HK-2 (cell line): ENCODE measurements at regions not wholly inside any gene's neighbourhood (a gene's known extent, or its start where the extent isn't known, plus 50 kb on each side); places are given as distances from the start of the nearest gene placed in this dataset.
"Not testable (repeated sequence)": the region's sequence is repeated elsewhere in the genome, so short reads cannot be mapped to it uniquely, and the experiment has no call there.

Source experiments
- DNase-seq: peaks from one replicate; pipeline ENCODE4 v3.0.0-alpha.2; 2018; ENCODE audit not compliant: unreplicated experiment

DNA sequence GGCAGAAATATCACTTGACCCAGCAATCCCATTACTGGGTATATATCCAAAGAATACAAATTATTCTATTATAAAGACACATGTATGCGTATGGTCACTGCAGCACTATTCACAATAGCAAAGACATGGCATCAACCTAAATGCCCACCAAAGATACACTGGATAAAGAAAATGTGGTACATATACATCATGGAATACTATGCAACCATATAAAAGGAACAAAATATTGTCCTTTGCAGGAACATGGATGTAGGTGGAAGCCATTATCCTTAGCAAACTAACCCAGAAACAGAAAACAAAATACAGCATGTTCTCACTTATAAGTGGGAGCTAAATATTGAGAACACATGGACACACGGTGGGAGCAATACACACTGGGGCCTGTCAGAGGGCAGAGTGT is 1441.6 kb upstream of the ACO1 start:
- not testable (repeated sequence) for DNase-seq

- DNase-seq = no peak
Measured at GRCh38 chr9:30943446-30944224, 1440.8 kb upstream of the ACO1 start.

GRCh38 chr9:30944225-30944569 is 1440.2 kb upstream of the ACO1 start:
- DNase-seq = no peak

DNA sequence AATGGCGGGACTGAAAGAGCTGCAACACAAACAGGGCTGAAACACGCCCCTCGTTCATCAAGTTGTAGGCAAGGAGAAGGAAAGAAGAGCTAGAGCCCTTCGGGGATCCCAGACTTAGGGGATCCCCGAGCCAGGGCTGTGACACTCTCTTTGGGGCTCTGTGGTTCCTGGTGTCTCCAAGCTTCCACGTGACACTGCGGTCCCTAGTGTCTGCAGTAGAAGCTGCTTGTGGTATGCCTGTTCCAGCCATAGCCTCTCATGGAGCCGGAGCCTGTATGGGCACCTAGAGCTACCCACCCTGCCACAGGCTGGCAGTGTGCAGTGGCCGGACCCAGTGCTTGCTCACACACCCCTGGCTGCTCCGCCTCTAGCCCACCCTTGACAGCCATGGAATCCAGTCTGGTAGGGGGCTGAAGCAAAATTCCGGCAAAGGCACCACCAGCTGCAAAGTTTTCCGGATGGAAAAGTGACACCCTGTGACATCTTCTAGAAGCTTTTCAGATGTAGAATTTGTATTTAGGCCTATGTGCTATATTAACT is 1439.6 kb upstream of the ACO1 start:
- DNase-seq = no peak

DNA sequence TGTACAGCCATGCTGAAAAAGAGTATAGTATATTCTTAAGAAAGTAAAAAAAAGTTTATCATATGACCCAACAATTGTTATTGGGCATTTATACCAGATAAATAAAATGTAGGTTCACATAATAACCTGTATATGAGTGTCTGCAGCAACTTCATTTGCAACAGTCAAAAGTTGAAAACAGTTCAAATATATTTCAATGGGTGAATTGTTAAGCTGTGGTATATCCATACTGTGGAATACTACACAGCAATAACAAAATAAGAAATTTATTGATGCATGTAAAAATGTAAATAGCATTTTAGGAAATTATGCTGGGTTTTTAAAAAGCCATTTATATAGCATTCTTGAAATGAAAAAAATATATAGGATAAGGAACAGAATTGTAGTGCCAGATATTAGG is 1420.1 kb upstream of the ACO1 start:
- DNase-seq = no peak

DNA sequence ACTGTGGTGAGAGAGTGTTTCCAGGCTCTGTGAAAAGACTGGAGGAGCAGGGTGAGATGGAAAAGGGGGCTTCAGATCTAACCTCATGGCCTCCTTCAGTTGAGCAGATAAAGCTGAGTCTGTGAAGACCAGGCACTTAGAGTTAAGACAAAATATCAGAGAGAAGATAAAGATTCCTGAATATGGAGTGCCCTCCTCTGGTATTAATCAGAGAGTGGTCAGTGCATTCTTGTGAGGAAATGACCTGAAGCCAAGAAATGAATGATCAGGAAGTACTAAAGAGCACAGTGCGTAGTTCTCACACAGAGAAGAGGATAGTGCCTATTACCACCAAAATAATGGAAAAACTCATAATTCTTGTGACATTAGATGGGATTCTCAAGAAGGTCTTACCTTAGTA is 1417.0 kb upstream of the ACO1 start:
- DNase-seq = no peak

DNA sequence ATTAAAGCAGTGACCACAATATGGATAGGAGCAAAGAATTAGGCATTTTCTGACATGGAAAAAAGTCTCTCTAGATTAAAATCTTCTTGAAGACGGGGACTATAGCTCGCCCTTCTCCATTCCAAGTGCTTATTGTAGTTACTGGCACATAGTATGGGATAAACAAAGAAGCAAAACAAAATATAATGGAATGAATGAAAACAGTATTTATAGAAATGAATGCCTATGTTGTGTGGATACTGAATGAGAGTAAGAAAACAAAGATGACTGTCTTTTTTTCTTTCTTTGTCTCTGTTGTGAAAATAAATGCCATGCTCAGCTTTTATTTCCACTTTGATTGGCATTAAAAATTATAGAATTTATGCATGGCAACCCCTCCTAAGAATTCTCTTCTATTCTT is 1414.3 kb upstream of the ACO1 start:
- no peak for DNase-seq

- no peak for DNase-seq
Measured at GRCh38 chr9:30970812-30971211, 1413.6 kb upstream of the ACO1 start.

- no peak for DNase-seq
Measured at GRCh38 chr9:30972654-30973053, 1411.8 kb upstream of the ACO1 start.

DNA sequence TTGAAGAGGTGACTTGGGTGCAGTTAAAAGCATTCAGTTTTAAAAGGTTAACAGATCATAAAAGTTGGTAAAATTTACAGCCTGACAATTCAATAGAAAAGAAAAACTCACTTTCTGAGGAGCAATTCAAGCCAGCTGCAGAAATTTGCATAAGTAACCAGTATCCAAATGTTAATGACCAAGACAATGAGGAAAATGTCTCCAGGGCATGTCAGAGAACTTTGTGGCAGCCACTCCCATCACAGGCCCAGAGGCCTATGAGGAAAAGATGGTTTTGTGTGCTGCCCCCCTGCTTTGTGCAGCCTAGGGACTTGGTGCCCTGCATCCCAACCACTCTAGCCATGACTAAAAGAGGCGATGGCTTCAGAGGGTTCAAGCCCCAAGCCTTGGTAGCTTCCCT is 1406.5 kb upstream of the ACO1 start:
- DNase-seq = no peak

DNA sequence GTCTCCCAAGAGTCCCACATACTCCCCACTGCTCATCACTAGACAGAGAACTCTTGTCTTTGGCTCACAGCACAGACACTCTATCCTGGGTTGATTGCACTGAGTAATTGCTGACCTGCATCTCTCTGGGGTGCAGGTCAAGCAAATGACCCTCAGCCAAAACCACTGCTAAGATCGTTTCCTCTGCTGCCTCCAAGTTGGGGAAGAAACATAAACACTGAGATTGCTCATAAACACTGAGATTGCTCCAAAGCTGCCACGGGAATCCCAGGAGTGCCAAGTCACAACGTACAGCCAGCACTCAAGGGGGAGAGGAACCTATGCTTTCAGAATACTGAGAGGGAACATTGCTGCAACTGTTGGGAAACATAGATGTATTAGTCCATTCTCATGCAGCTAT is 1402.1 kb upstream of the ACO1 start:
- no peak for DNase-seq

GRCh38 chr9:30995956-30996738 is 1388.3 kb upstream of the ACO1 start:
- no peak for DNase-seq

- DNase-seq = no peak
Measured at GRCh38 chr9:30996761-30997160, 1387.7 kb upstream of the ACO1 start.

- no peak for DNase-seq
Measured at GRCh38 chr9:30997291-30997690, 1387.2 kb upstream of the ACO1 start.

- DNase-seq = no peak
Measured at GRCh38 chr9:31005086-31005665, 1379.3 kb upstream of the ACO1 start.

DNA sequence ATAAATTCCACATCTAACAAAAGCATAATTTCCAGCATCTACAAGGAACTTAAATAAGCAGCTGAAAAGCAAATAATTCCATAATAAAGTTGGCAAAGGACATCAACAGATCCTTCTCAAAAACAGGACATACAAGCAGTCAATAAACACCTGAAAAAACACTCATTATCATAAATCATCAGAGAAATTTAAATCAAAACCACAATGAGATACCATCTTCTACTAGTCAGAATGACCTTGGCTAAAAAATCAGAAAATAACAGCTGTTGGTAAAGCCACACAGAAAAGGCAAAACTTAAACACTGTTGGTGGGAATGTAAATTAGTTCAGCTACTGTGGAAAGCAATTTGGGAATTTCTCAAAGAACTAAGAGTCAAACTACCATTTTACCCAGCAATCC is 1371.1 kb upstream of the ACO1 start:
- no peak for DNase-seq

GRCh38 chr9:31023847-31024246 is 1360.6 kb upstream of the ACO1 start:
- DNase-seq = no peak

- no peak for DNase-seq
Measured at GRCh38 chr9:31027678-31028077, 1356.8 kb upstream of the ACO1 start.

DNA sequence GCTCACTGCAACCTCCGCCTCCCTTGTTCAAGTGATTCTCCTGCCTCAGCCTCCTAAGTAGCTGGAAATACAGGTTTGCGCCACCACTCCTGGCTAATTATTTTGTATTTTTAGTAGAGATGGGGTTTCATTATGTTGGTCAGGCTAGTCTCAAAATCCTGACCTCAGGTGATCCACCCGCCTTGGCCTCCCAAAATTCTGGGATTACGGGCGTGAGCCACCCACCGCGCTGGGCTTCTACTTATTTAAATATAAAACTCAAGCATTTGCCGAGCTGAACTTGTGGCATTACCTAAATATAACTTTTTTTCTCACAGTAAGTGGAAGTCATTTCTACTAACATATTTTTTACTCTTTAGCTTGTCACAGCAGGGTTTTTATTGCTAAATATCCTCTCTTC is 1356.3 kb upstream of the ACO1 start:
- DNase-seq = no peak

DNA sequence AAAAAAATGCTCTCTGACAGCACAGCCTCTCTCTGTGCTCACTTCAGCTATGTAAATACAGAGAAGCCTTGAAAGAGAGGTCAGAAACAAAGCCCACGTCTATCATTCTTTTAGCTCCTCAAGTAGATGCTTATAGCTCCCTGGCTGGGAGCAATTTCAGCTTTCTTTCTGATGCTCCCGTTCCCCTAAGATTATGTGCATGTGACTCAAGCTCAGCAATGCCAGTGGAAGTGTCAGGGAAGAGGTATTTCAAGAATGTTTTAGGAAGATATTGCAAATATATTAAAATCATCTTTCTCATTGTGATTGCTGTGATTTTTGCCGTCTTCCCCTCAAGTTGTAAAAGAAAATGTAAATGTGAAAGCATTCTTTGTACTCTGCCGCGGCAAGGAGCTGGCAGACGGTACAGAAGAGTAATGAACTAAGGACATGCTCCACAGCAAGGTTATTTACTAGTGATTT is 1353.7 kb upstream of the ACO1 start:
- DNase-seq = no peak

- DNase-seq = no peak
Measured at GRCh38 chr9:31032206-31032605, 1352.2 kb upstream of the ACO1 start.

DNA sequence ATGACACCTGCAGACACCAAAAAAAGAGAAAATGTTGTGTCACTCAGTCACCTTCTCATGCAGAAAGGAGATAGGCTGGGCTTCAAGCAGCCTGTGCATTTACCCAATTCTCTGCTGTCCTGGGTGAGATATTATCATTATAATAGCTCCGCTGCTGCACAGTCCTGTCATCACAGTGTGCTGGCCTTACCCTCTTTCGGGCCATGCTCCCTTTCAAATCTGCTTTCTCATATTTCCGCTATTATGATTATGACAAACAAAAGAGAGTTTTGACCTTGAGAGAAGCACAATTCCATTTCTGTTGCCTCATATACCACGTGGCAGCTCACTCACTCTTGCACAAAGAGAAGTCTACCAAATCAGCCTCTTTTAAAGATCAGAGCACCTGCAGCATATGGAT is 1350.1 kb upstream of the ACO1 start:
- no peak for DNase-seq

DNA sequence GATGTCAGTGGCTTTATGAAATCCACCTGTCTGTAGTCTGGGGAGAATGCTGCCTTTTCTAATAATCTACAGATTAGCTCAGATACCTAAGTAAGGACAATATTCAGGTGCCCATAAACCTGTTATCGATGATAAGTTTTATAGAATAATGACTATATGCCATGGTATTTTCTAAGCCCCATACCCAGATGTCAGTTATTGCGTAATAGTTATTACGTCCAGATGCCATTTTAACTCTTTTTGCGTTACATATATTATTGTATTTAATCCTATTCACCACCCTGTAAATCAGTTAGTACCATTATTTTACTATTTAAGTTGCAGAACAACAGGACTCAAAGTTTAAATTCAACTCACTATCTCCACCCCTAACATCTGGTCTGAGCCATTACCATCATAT is 1343.9 kb upstream of the ACO1 start:
- no peak for DNase-seq
